ENCODE measurements at regions not wholly inside any gene's neighbourhood (a gene's known extent, or its start where the extent isn't known, plus 50 kb on each side); places are given as distances from the start of the nearest gene placed in this dataset.

DNA sequence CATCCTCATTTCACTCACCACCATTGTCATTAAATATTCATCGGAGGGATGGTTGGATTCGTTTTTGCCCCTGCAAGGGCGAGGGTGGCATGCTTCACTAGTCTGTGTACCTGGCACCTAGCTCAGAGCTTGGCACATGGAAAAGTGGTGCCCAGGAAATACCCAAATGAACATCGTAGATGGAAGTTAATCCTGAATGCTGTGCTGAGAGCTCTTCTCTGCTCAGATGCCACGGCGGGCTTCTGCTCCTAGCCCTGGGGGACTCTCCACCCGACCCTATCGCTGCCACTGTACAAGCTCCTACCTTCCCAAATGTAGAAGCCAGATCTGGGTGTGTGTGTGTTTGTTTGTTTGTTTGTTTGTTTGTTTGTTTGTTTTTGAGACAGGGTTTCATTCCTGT lies 113.0 kb upstream of the ZNF507 start:
- Histone ChIP-seq H3K4me2 (ENCODE audit: low read depth, low read length) (no peak overlapping the region), H2BK5ac (ENCODE audit: low read depth, low read length, poor library complexity, severe bottlenecking) (no peak overlapping the region), H2BK15ac (ENCODE audit: low read depth, low read length) (no peak overlapping the region), H3K9ac (ENCODE audit: low read depth, low read length) (no peak overlapping the region), H4K8ac (ENCODE audit: low read depth in 2 of 2, low read length in 2 of 2) (no peak overlapping the region), H2AK5ac (ENCODE audit: low read depth, low read length) (no peak overlapping the region), H3K4me3 (ENCODE audit: insufficient read depth, low read depth, low read length) (no peak overlapping the region), H3K9me1 (ENCODE audit: insufficient read depth, low read length) (no peaks in the 10 kb centered on the region), H3K9me3 (ENCODE audit: control insufficient read depth, insufficient read depth, low read length) (no peaks in the 10 kb centered on the region), H4K91ac (ENCODE audit: insufficient read depth, low read depth, low read length) (no peak overlapping the region), H3K14ac (replicated peaks; ENCODE audit: low read depth, low read length) (no peak overlapping the region), H3K36me3 (ENCODE audit: control insufficient read depth, insufficient read depth, low read length) (no peaks in the 10 kb centered on the region), H3K27ac (ENCODE audit: insufficient read depth, low read length) (no peak overlapping the region), H2BK120ac (ENCODE audit: low read depth, low read length) (no peak overlapping the region), H3K4me1 (ENCODE audit: control insufficient read depth, insufficient read depth, low read length) (no peaks in the 10 kb centered on the region), H3K56ac (ENCODE audit: extremely low read depth, insufficient read depth, low read length) (no peak overlapping the region), H3K4ac (ENCODE audit: low read depth, low read length) (no peak overlapping the region), H3K18ac (ENCODE audit: low read depth, low read length) (no peak overlapping the region), H4K5ac (ENCODE audit: low read depth, low read length) (no peak overlapping the region), H3K79me1 (ENCODE audit: low read depth in 1 of 2, low read length in 2 of 2) (no peaks in the 10 kb centered on the region), H2AK9ac (replicated peaks; ENCODE audit: low read depth, low read length, poor library complexity) (no peak overlapping the region), H3K23ac (ENCODE audit: low read depth, low read length) (no peak overlapping the region), H2BK20ac (ENCODE audit: low read depth, low read length) (no peak overlapping the region), H2AFZ (replicated peaks; ENCODE audit: low read length, poor library complexity) (no peak overlapping the region), H4K20me1 (ENCODE audit: insufficient read depth, low read length) (no peaks in the 10 kb centered on the region), H3K27me3 (ENCODE audit: control insufficient read depth, insufficient read depth, low read length) (no peaks in the 10 kb centered on the region)
- POLR2A ChIA-PET (ENCODE audit: unreplicated experiment): no interaction called here
- CTCF ChIA-PET: no interaction called here
- no peak for DNase-seq
- in situ Hi-C loops (cut with MboI; ENCODE audit: low sequenced_read_pairs): loop anchor here (25.0 kb wide), 1 partner anchor 1170 kb away; no protein-coding TSS in a partner anchor
- no TSS peak for BruUV-seq (replicated peaks)
- intact Hi-C loops (cut with micrococcal nuclease): no loop called here
- dilution Hi-C loops (cut with HindIII; ENCODE audit: low sequenced_read_pairs, unreplicated experiment): no loop called here
- TF ChIP-seq SMC3 (IDR thresholded peaks at IDR 0.05; ENCODE audit: low read depth, low read length): no peak
- no peak for TF ChIP-seq CEBPB (IDR thresholded peaks at IDR 0.05; ENCODE audit: low read depth, low read length)
- TF ChIP-seq, protein P1, sequence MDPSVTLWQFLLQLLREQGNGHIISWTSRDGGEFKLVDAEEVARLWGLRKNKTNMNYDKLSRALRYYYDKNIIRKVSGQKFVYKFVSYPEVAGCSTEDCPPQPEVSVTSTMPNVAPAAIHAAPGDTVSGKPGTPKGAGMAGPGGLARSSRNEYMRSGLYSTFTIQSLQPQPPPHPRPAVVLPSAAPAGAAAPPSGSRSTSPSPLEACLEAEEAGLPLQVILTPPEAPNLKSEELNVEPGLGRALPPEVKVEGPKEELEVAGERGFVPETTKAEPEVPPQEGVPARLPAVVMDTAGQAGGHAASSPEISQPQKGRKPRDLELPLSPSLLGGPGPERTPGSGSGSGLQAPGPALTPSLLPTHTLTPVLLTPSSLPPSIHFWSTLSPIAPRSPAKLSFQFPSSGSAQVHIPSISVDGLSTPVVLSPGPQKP (IDR thresholded peaks at IDR 0.05; ENCODE audit: borderline replicate concordance, low read depth, low read length): no peak
- no peak for TF ChIP-seq POLR2A (IDR thresholded peaks at IDR 0.05; ENCODE audit: low read depth, low read length)
- TF ChIP-seq FOS (IDR thresholded peaks at IDR 0.05; ENCODE audit: low read depth, low read length): no peak
- no peak for TF ChIP-seq MXI1 (IDR thresholded peaks at IDR 0.05; ENCODE audit: borderline replicate concordance, low read depth, low read length)
- TF ChIP-seq, protein P2, sequence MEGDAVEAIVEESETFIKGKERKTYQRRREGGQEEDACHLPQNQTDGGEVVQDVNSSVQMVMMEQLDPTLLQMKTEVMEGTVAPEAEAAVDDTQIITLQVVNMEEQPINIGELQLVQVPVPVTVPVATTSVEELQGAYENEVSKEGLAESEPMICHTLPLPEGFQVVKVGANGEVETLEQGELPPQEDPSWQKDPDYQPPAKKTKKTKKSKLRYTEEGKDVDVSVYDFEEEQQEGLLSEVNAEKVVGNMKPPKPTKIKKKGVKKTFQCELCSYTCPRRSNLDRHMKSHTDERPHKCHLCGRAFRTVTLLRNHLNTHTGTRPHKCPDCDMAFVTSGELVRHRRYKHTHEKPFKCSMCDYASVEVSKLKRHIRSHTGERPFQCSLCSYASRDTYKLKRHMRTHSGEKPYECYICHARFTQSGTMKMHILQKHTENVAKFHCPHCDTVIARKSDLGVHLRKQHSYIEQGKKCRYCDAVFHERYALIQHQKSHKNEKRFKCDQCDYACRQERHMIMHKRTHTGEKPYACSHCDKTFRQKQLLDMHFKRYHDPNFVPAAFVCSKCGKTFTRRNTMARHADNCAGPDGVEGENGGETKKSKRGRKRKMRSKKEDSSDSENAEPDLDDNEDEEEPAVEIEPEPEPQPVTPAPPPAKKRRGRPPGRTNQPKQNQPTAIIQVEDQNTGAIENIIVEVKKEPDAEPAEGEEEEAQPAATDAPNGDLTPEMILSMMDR (conservative IDR thresholded peaks at IDR 0.05; ENCODE audit: low read depth, low read length): no peak
- TF ChIP-seq CHD1 (IDR thresholded peaks at IDR 0.05; ENCODE audit: low read depth, low read length): no peak
- TF ChIP-seq MAFK (IDR thresholded peaks at IDR 0.05; ENCODE audit: low read depth, low read length): no peak
- no peak for TF ChIP-seq RCOR1 (IDR thresholded peaks at IDR 0.05; ENCODE audit: insufficient replicate concordance, low read length)
- no peak for TF ChIP-seq MAZ (IDR thresholded peaks at IDR 0.05; ENCODE audit: borderline replicate concordance, low read depth, low read length)
- TF ChIP-seq, protein P3, sequence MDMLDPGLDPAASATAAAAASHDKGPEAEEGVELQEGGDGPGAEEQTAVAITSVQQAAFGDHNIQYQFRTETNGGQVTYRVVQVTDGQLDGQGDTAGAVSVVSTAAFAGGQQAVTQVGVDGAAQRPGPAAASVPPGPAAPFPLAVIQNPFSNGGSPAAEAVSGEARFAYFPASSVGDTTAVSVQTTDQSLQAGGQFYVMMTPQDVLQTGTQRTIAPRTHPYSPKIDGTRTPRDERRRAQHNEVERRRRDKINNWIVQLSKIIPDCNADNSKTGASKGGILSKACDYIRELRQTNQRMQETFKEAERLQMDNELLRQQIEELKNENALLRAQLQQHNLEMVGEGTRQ (IDR thresholded peaks at IDR 0.05; ENCODE audit: low read depth, low read length): no peak
- no peak for TF ChIP-seq NFE2L2 (IDR thresholded peaks at IDR 0.05; ENCODE audit: low read depth, low read length)
- no peak for ATAC-seq (ENCODE audit: low read depth)
- WGBS, 2 experiments (ENCODE audit: extremely low coverage in 2 of 2, insufficient read length in 1 of 2): 68% methylated on average over 4 of the region's 8 CpGs; no CpG with 5 or more reads in 1 of the 2 experiments

Data from IMR-90 (cell line).